ENCODE measurements at regions not wholly inside any gene's neighbourhood (a gene's known extent, or its start where the extent isn't known, plus 50 kb on each side); places are given as distances from the start of the nearest gene placed in this dataset.

- TF ChIP-seq POLR2A (IDR thresholded peaks at IDR 0.05) (no peak), CTCF (IDR thresholded peaks at IDR 0.05) (no peak)
- H3K4me3 ChIP-seq: no peak overlapping the region
- no peaks in the 10 kb centered on the region for H3K36me3 ChIP-seq
- DNase-seq: no peak
- H3K4me1 ChIP-seq: no peaks in the 10 kb centered on the region
- intact Hi-C loops (cut with DNase I): no loop called here
- no peak overlapping the region for H3K27ac ChIP-seq
- WGBS, 2 donors: 87 to 93% methylated on average over 2 of the region's 2 CpGs
- H3K27me3 ChIP-seq: peaks cover 0 to 3% (median 0%) of the 10 kb centered on the region in 4 donors
- no peaks in the 10 kb centered on the region for H3K9me3 ChIP-seq
Measured at GRCh38 chr1:220398238-220398637, 126.0 kb upstream of the RAB3GAP2 start.

- 25 to 36% methylated on average over 2 of the region's 2 CpGs for WGBS, 2 donors
- peaks cover 0 to 9% (median 0%) of the 10 kb centered on the region in 3 donors for H3K4me1 ChIP-seq
- intact Hi-C loops (cut with DNase I): no loop called here
- H3K27me3 ChIP-seq: no peaks in the 10 kb centered on the region
- no peaks in the 10 kb centered on the region for H3K36me3 ChIP-seq
- H3K4me3 ChIP-seq: no peak overlapping the region
- TF ChIP-seq POLR2A (IDR thresholded peaks at IDR 0.05) (no peak), CTCF (IDR thresholded peaks at IDR 0.05) (no peak)
- no peak for DNase-seq
- no peaks in the 10 kb centered on the region for H3K9me3 ChIP-seq
- H3K27ac ChIP-seq: no peak overlapping the region
Measured at GRCh38 chr1:220391491-220391890, 119.2 kb upstream of the RAB3GAP2 start.

GRCh38 chr1:220389634-220390033 is 117.4 kb upstream of the RAB3GAP2 start:
- no peak for TF ChIP-seq CTCF (IDR thresholded peaks at IDR 0.05)
- no peak for TF ChIP-seq POLR2A (IDR thresholded peaks at IDR 0.05)
- no peaks in the 10 kb centered on the region for H3K36me3 ChIP-seq
- peaks cover 0 to 9% (median 0%) of the 10 kb centered on the region in 3 donors for H3K4me1 ChIP-seq
- peaks cover 0 to 3% (median 0%) of the 10 kb centered on the region in 3 donors for H3K9me3 ChIP-seq
- WGBS, 2 donors: 85 to 91% methylated on average over 5 of the region's 5 CpGs
- DNase-seq: no peak
- H3K27me3 ChIP-seq: no peaks in the 10 kb centered on the region
- no peak overlapping the region for H3K4me3 ChIP-seq
- intact Hi-C loops (cut with DNase I): no loop called here
- no peak overlapping the region for H3K27ac ChIP-seq

- TF ChIP-seq CTCF (IDR thresholded peaks at IDR 0.05) (no peak), POLR2A (IDR thresholded peaks at IDR 0.05) (no peak)
- Histone ChIP-seq H3K4me3 (no peak overlapping the region), H3K27me3 (no peaks in the 10 kb centered on the region), H3K9me3 (peaks cover 0 to 3% (median 0%) of the 10 kb centered on the region in 3 donors), H3K36me3 (no peaks in the 10 kb centered on the region), H3K27ac (no peak overlapping the region), H3K4me1 (peaks cover 0 to 6% (median 0%) of the 10 kb centered on the region in 3 donors)
- intact Hi-C loops (cut with DNase I): no loop called here
- no peak for DNase-seq
- 58 to 59% methylated on average over 3 of the region's 3 CpGs for WGBS, 2 donors
Measured at GRCh38 chr1:220386494-220387195, 114.4 kb upstream of the RAB3GAP2 start.

GRCh38 chr1:220385158-220385557 is 112.9 kb upstream of the RAB3GAP2 start:
- peaks cover 0 to 3% (median 0%) of the 10 kb centered on the region in 3 donors for H3K9me3 ChIP-seq
- 50 to 53% methylated on average over 1 of the region's 1 CpG for WGBS, 2 donors
- intact Hi-C loops (cut with DNase I): no loop called here
- no peaks in the 10 kb centered on the region for H3K36me3 ChIP-seq
- no peaks in the 10 kb centered on the region for H3K27me3 ChIP-seq
- no peak overlapping the region for H3K27ac ChIP-seq
- no peak for DNase-seq
- no peaks in the 10 kb centered on the region for H3K4me1 ChIP-seq
- no peak for TF ChIP-seq POLR2A (IDR thresholded peaks at IDR 0.05)
- H3K4me3 ChIP-seq: no peak overlapping the region

All from esophagus squamous epithelium (tissue), 5 donors.